Head of caudate nucleus (tissue), 42 donors: ENCODE measurements at regions not wholly inside any gene's neighbourhood (a gene's known extent, or its start where the extent isn't known, plus 50 kb on each side); places are given as distances from the start of the nearest gene placed in this dataset.
A peak's percentile ranks its signal among the peaks of the same experiment; 100 is the strongest.
"Not testable (repeated sequence)": the region's sequence is repeated elsewhere in the genome, so short reads cannot be mapped to it uniquely, and the experiment has no call there.

Source experiments
- DNase-seq, 42 donors: peaks; one replicate each; pipeline versions ENCODE4 v3.0.0 to v3.0.0-alpha.2; 2020 to 2021; ENCODE audit warnings: mixed read lengths in 7 of 42
- intact Hi-C: fragments of 100-400 bp; cut with DNase I; formaldehyde crosslinking; loops from one replicate; pipeline ENCODE4 v1.15.0; 2022

GRCh38 chr13:64540468-64540867 is 2689.7 kb downstream of the PCDH9 start:
- intact Hi-C loops = no loop called here
- DNase-seq = no peak

- no peak for DNase-seq
Observed at GRCh38 chr13:64538711-64539110, 2691.4 kb downstream of the PCDH9 start.

GRCh38 chr13:64534302-64534701 is 2695.8 kb downstream of the PCDH9 start:
- intact Hi-C loops = no loop called here
- no peak for DNase-seq

More at GRCh38 chr13:64538711-64539110, 2691.4 kb downstream of the PCDH9 start:
- intact Hi-C loops = no loop called here

- intact Hi-C loops = no loop called here
- DNase-seq = no peak
Observed at GRCh38 chr13:64531400-64531799, 2698.7 kb downstream of the PCDH9 start.

GRCh38 chr13:64529874-64530485 is 2700.2 kb downstream of the PCDH9 start:
- peak in 12 of 42 donors; percentile 2 to 47 (median 16) for DNase-seq
- intact Hi-C loops = no loop called here

- intact Hi-C loops = no loop called here
- no peak for DNase-seq
Observed at GRCh38 chr13:64528838-64529237, 2701.3 kb downstream of the PCDH9 start.

GRCh38 chr13:64527561-64527960 is 2702.6 kb downstream of the PCDH9 start:
- no peak for DNase-seq

GRCh38 chr13:64525687-64526086 is 2704.4 kb downstream of the PCDH9 start:
- intact Hi-C loops = no loop called here
- DNase-seq = no peak

More at GRCh38 chr13:64527561-64527960, 2702.6 kb downstream of the PCDH9 start:
- intact Hi-C loops = no loop called here

GRCh38 chr13:64510747-64511146 is 2719.4 kb downstream of the PCDH9 start:
- intact Hi-C loops = no loop called here
- no peak for DNase-seq

- DNase-seq = no peak
- intact Hi-C loops = no loop called here
Observed at GRCh38 chr13:64506246-64506645, 2723.9 kb downstream of the PCDH9 start.

- intact Hi-C loops = no loop called here
- no peak for DNase-seq
Observed at GRCh38 chr13:64505336-64505910, 2724.7 kb downstream of the PCDH9 start.

GRCh38 chr13:64488731-64489130 is 2741.4 kb downstream of the PCDH9 start:
- DNase-seq = no peak
- intact Hi-C loops = no loop called here

- intact Hi-C loops = no loop called here
- DNase-seq = no peak
Observed at GRCh38 chr13:64482373-64482772, 2747.8 kb downstream of the PCDH9 start.

GRCh38 chr13:64480672-64481071 is 2749.5 kb downstream of the PCDH9 start:
- no peak for DNase-seq
- intact Hi-C loops = no loop called here

GRCh38 chr13:64480211-64480610 is 2749.9 kb downstream of the PCDH9 start:
- intact Hi-C loops = no loop called here
- DNase-seq = no peak

- DNase-seq = no peak
- intact Hi-C loops = no loop called here
Observed at GRCh38 chr13:64477146-64477545, 2753.0 kb downstream of the PCDH9 start.

- intact Hi-C loops, DNase-seq: not testable (repeated sequence)
Observed at GRCh38 chr13:64476041-64476568, 2754.0 kb downstream of the PCDH9 start.

GRCh38 chr13:64471916-64472315 is 2758.2 kb downstream of the PCDH9 start:
- intact Hi-C loops = no loop called here
- DNase-seq = no peak

GRCh38 chr13:64470751-64471150 is 2759.4 kb downstream of the PCDH9 start:
- no peak for DNase-seq

GRCh38 chr13:64459778-64460177 is 2770.4 kb downstream of the PCDH9 start:
- intact Hi-C loops = no loop called here
- DNase-seq = no peak

More at GRCh38 chr13:64470751-64471150, 2759.4 kb downstream of the PCDH9 start:
- intact Hi-C loops = no loop called here

- no peak for DNase-seq
- intact Hi-C loops = no loop called here
Observed at GRCh38 chr13:64457976-64458375, 2772.2 kb downstream of the PCDH9 start.
